ENCODE measurements at regions not wholly inside any gene's neighbourhood (a gene's known extent, or its start where the extent isn't known, plus 50 kb on each side); places are given as distances from the start of the nearest gene placed in this dataset.
"Not testable (repeated sequence)": the region's sequence is repeated elsewhere in the genome, so short reads cannot be mapped to it uniquely, and the experiment has no call there.

- TF ChIP-seq CTCF (IDR thresholded peaks at IDR 0.05; ENCODE audit: control extremely low read depth, extremely low read depth) = no peak
- no peak for DNase-seq
- Histone ChIP-seq H3K4me3 (no peak overlapping the region), H3K9me3 (ENCODE audit: control insufficient read depth in 4 of 4, insufficient read depth in 3 of 4, low read length in 3 of 4) (no peaks in the 10 kb centered on the region), H3K27ac (ENCODE audit: low read depth in 1 of 2, low read length in 1 of 2) (no peak overlapping the region), H3K9ac (ENCODE audit: insufficient read depth in 1 of 2, low read length in 2 of 2) (no peak overlapping the region), H3K4me1 (ENCODE audit: control insufficient read depth in 5 of 5, insufficient read depth in 5 of 5, low read length in 5 of 5) (no peaks in the 10 kb centered on the region), H3K27me3 (ENCODE audit: control insufficient read depth in 3 of 3, insufficient read depth in 3 of 3, low read length in 2 of 3) (no peaks in the 10 kb centered on the region), H3K36me3 (ENCODE audit: control insufficient read depth in 4 of 4, insufficient read depth in 4 of 4, low read length in 4 of 4) (no peaks in the 10 kb centered on the region)
- no peak for ATAC-seq (ENCODE audit: insufficient read depth, low FRiP score)
Measured at GRCh38 chr6:94835264-94835663, 742.1 kb upstream of the MANEA start.

- DNase-seq = no peak
- Histone ChIP-seq H3K9ac (ENCODE audit: insufficient read depth in 1 of 2, low read length in 2 of 2) (no peak overlapping the region), H3K9me3 (ENCODE audit: control insufficient read depth in 4 of 4, insufficient read depth in 3 of 4, low read length in 3 of 4) (no peaks in the 10 kb centered on the region), H3K4me3 (no peak overlapping the region), H3K36me3 (ENCODE audit: control insufficient read depth in 4 of 4, insufficient read depth in 4 of 4, low read length in 4 of 4) (no peaks in the 10 kb centered on the region), H3K27me3 (ENCODE audit: control insufficient read depth in 3 of 3, insufficient read depth in 3 of 3, low read length in 2 of 3) (no peaks in the 10 kb centered on the region), H3K27ac (ENCODE audit: low read depth in 1 of 2, low read length in 1 of 2) (no peak overlapping the region), H3K4me1 (ENCODE audit: control insufficient read depth in 5 of 5, insufficient read depth in 5 of 5, low read length in 5 of 5) (no peaks in the 10 kb centered on the region)
- TF ChIP-seq CTCF (IDR thresholded peaks at IDR 0.05; ENCODE audit: control extremely low read depth, extremely low read depth) = no peak
- no peak for ATAC-seq (ENCODE audit: insufficient read depth, low FRiP score)
Measured at GRCh38 chr6:94813806-94814205, 763.5 kb upstream of the MANEA start.

- ATAC-seq (ENCODE audit: insufficient read depth, low FRiP score) (no peak), DNase-seq (no peak)
- Histone ChIP-seq H3K4me3 (no peak overlapping the region), H3K27ac (ENCODE audit: low read depth in 1 of 2, low read length in 1 of 2) (no peak overlapping the region), H3K36me3 (ENCODE audit: control insufficient read depth in 4 of 4, insufficient read depth in 4 of 4, low read length in 4 of 4) (no peaks in the 10 kb centered on the region), H3K4me1 (ENCODE audit: control insufficient read depth in 5 of 5, insufficient read depth in 5 of 5, low read length in 5 of 5) (no peaks in the 10 kb centered on the region), H3K27me3 (ENCODE audit: control insufficient read depth in 3 of 3, insufficient read depth in 3 of 3, low read length in 2 of 3) (no peaks in the 10 kb centered on the region), H3K9ac (ENCODE audit: insufficient read depth in 1 of 2, low read length in 2 of 2) (no peak overlapping the region), H3K9me3 (ENCODE audit: control insufficient read depth in 4 of 4, insufficient read depth in 3 of 4, low read length in 3 of 4) (no peaks in the 10 kb centered on the region)
- TF ChIP-seq CTCF (IDR thresholded peaks at IDR 0.05; ENCODE audit: control extremely low read depth, extremely low read depth) = no peak
- WGBS, 2 donors = 66 to 69% methylated on average over 3 of the region's 3 CpGs
Measured at GRCh38 chr6:94801344-94801743, 776.0 kb upstream of the MANEA start.

GRCh38 chr6:94785514-94785913, 791.8 kb upstream of the MANEA start:
- Histone ChIP-seq H3K9ac (ENCODE audit: insufficient read depth in 1 of 2, low read length in 2 of 2) (no peak overlapping the region), H3K9me3 (ENCODE audit: control insufficient read depth in 4 of 4, insufficient read depth in 3 of 4, low read length in 3 of 4) (no peaks in the 10 kb centered on the region), H3K4me3 (no peak overlapping the region), H3K27me3 (ENCODE audit: control insufficient read depth in 3 of 3, insufficient read depth in 3 of 3, low read length in 2 of 3) (no peaks in the 10 kb centered on the region), H3K27ac (ENCODE audit: low read depth in 1 of 2, low read length in 1 of 2) (no peak overlapping the region), H3K4me1 (ENCODE audit: control insufficient read depth in 5 of 5, insufficient read depth in 5 of 5, low read length in 5 of 5) (no peaks in the 10 kb centered on the region), H3K36me3 (ENCODE audit: control insufficient read depth in 4 of 4, insufficient read depth in 4 of 4, low read length in 4 of 4) (no peaks in the 10 kb centered on the region)
- no peak for TF ChIP-seq CTCF (IDR thresholded peaks at IDR 0.05; ENCODE audit: control extremely low read depth, extremely low read depth)
- 80 to 88% methylated on average over 4 of the region's 4 CpGs for WGBS, 2 donors
- ATAC-seq (ENCODE audit: insufficient read depth, low FRiP score) (no peak), DNase-seq (no peak)

- H3K27me3 ChIP-seq (ENCODE audit: control insufficient read depth in 3 of 3, insufficient read depth in 3 of 3, low read length in 2 of 3); H3K9ac ChIP-seq (ENCODE audit: insufficient read depth in 1 of 2, low read length in 2 of 2); H3K9me3 ChIP-seq (ENCODE audit: control insufficient read depth in 4 of 4, insufficient read depth in 3 of 4, low read length in 3 of 4); H3K27ac ChIP-seq (ENCODE audit: low read depth in 1 of 2, low read length in 1 of 2); H3K4me3 ChIP-seq; H3K36me3 ChIP-seq (ENCODE audit: control insufficient read depth in 4 of 4, insufficient read depth in 4 of 4, low read length in 4 of 4); H3K4me1 ChIP-seq (ENCODE audit: control insufficient read depth in 5 of 5, insufficient read depth in 5 of 5, low read length in 5 of 5): not testable (repeated sequence)
- DNase-seq (peak in 1 of 3 donors; percentile 3), ATAC-seq (ENCODE audit: insufficient read depth, low FRiP score) (peak; percentile 34)
- WGBS, 2 donors = 58 to 61% methylated on average over 2 of the region's 2 CpGs
Measured at GRCh38 chr6:94785081-94785480, 792.3 kb upstream of the MANEA start.
